A204.1 (cell line): ENCODE measurements at regions not wholly inside any gene's neighbourhood (a gene's known extent, or its start where the extent isn't known, plus 50 kb on each side); places are given as distances from the start of the nearest gene placed in this dataset.
"Not testable (repeated sequence)": the region's sequence is repeated elsewhere in the genome, so short reads cannot be mapped to it uniquely, and the experiment has no call there.

Source experiments
- FAIRE-seq: peaks from 2 replicates; lab custom pipeline; 2012; peaks lifted over from hg19 to GRCh38; lab: Jason Lieb, UNC

- no peak for FAIRE-seq
These were observed 461.0 kb downstream of the GADD45G start for GRCh38 chr9:90065851-90066250.

GRCh38 chr9:90069085-90069484 lies 464.3 kb downstream of the GADD45G start:
- FAIRE-seq = no peak

DNA sequence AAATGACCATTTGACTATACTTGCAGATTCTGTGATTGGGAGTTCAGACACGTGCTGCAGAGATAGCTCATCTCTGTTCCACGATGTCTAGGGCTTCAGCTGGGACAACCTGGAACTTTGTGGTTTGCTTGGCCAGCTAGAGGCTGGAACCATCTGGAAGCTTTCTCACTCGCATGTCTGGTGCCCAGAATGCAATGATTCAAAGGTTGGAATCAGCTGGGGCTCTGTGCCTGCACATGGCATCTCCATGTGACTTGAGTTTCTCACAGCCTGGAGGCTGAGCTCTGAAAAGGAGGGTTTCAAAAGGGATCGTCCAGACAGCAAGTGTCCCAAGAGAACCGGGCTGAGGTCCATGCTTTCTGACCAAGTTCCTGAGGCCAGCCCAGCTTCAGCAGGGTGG lies 465.2 kb downstream of the GADD45G start:
- FAIRE-seq = no peak

GRCh38 chr9:90070469-90070868 lies 465.7 kb downstream of the GADD45G start:
- FAIRE-seq = no peak

GRCh38 chr9:90070931-90071660 lies 466.3 kb downstream of the GADD45G start:
- FAIRE-seq = no peak

DNA sequence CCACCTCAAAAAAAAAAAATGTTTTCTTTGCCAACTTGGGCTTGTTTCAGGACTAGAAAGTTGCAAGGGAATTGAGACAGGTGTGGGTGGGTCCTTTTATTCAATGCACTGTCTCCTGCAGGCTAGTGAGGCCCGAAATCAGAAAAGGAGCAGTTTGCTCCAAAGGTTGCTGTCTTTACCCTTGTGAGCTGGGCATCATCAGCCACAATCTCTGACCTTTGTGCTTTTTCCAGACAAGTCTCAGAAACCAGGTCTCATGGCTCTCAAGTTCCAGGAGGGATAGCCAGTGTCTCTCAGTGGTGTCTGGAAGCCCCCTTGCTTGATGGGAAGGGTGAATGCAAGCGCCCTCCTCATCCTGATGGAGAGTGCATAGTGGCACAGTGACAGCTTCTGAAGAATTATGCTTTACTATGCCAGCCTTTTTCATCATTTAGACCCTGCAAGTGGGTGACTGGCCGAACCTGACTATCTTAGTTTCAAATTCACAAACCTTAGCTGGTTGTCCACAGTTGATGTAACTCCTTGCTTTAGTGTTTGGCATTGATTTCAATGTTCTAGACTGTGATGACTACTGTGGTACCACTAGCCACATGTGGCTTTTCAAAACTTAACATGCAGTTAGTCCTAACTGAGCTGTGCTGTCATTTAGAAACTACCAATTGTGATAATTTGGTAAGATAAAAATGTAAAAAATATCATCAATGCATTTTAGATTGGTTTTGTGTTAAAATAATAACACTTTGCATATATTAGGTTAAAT lies 468.6 kb downstream of the GADD45G start:
- no peak for FAIRE-seq

DNA sequence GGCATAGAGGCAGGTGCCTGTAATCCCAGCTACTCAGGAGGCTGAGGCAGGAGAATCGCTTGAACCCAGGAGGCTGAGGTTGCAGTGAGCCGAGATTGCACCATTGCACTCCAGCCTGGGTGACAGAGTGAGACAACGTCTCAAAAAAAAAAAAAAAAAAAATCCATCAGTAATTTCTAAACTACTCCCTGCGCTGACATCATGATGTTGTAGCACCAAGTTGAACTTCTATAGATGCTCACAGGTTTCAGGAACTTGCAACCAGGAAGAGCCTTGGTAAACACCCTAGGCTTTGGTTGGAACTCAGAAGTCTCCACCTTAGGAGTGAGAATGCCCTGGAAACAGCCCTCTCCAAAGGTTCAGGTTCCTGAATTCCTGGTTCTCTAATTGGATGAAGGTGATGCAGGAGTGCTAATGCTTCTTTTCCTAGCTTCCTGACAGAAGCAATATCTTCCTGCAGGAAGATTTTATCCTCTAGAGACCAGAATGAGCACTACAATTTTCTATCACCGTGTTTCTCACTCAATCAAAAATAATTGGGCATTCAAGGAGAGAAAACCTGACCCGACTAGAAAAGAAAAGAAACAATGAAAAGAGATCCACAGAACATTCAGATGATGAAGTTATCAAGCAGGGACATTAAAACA lies 469.6 kb downstream of the GADD45G start:
- FAIRE-seq = no peak

DNA sequence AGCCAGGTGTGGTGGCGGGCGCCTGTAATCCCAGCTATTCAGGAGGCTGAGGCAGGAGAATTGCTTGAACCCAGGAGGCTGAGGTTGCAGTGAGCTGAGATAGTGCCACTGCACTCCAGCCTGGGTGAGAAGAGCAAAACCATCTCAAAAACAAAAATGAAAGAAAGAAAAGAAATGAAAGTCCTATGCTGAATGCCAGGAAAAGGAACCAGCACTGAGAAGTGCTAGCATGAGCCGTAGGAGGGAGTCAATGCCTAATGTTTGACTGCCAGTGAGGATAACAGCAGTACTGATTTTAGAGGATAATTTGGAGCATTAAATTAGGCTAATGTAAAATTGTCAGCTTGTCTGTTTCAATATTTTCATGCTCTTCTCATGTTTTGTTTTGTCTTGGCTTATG lies 472.8 kb downstream of the GADD45G start:
- not testable (repeated sequence) for FAIRE-seq

DNA sequence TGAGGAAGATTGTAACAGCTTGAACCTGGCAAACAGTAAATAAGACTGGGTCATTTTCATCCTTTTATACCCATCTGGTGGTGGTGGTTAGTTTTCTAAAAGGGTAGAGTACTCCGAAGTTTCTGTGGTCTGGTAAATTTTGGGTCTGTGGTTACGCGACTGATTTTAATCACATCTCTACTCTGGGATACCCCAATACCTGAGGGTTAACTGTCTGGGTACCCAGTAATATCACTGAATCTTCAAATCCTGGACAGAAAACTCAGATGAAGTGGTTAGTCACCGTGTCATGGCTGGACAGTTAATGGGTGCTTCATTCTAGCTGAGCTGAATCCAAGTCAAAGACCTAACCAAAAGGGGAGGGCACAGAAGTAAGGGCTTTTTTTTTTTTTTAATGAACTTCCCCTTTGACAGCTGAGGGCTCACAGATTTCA lies 474.2 kb downstream of the GADD45G start:
- no peak for FAIRE-seq

GRCh38 chr9:90085633-90086032 lies 480.8 kb downstream of the GADD45G start:
- no peak for FAIRE-seq

- FAIRE-seq = no peak
These were observed 481.3 kb downstream of the GADD45G start for GRCh38 chr9:90086101-90086511.

- no peak for FAIRE-seq
These were observed 483.6 kb downstream of the GADD45G start for GRCh38 chr9:90088434-90088833.

- no peak for FAIRE-seq
These were observed 484.0 kb downstream of the GADD45G start for GRCh38 chr9:90088856-90089255.

DNA sequence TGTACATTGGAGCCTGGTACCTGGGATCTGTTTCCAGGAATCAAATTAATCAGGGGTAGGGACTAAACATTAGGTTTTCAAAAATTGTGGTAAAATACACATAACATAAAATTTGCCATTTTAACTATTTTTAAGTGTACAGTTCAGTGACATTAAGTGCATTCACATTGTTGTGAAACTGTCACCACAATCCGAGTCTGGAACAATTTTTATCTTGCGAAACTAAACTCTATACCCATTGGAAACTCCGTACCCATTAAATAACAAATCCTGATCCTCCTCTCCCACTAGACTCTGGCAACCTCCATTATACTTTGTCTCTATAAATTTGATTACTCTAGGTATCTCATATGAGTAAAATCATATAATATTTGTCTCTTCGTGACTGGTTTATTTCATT lies 486.2 kb downstream of the GADD45G start:
- no peak for FAIRE-seq

DNA sequence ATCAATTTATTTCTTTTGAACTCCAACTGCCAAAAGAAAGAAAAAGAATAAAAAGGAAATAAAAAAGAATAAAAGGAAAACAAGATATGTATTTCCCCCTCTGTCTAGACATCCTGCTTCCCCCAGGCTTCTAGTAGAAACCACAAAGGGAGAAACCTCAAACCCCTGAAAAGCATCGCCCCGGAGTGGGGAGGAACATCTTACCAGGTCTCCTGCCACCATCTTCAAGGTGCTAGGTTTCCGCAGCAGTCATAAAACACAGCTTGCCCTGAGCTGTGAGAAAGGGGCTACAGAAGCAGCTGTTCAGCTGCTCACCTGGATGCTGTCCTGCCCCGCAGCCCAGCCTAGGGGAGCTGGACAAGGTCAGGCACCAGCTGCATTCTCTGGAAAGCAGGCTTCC lies 487.7 kb downstream of the GADD45G start:
- no peak for FAIRE-seq

DNA sequence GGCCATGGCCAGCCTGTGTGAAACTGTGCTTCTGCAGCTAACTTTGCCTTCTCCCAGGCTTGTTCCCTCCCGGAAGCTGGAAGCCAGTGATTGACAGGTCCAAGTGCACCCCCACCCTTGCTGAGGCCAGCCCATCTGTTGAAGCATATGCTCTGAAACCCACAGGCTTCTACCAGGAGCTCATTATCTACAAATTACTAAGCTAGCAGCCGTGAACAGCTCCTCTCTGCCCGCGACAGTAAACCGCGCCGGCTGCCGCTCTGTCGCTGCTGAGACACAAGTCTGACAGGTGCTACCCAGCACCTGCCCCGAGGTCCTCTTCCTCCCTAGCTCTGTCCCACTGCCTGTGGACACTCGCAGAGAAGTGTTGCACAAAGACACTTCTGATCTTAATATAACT lies 490.9 kb downstream of the GADD45G start:
- FAIRE-seq = no peak

- FAIRE-seq = no peak
These were observed 492.4 kb downstream of the GADD45G start for GRCh38 chr9:90097237-90097636.

DNA sequence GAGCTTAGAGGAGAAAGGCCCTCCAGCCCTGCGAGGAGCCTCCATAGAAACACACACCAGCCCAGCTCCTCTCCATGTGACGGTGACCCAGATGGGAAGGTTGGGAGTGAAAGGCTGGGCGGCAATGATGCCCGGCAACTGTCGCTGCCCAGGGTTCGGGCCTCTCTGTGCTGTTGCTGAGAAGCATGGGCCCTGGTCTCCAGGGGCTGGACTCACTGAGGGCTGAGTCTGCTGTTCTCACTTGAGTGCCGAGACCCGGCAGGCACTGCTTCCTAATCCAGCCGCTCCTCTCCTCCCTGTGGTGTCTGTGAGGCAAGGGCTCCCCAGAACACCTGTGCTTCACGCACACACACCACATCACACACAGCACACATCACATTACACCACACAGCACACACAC lies 493.6 kb downstream of the GADD45G start:
- no peak for FAIRE-seq

GRCh38 chr9:90099262-90099963 lies 494.6 kb downstream of the GADD45G start:
- no peak for FAIRE-seq

- no peak for FAIRE-seq
These were observed 495.2 kb downstream of the GADD45G start for GRCh38 chr9:90100014-90100413.

DNA sequence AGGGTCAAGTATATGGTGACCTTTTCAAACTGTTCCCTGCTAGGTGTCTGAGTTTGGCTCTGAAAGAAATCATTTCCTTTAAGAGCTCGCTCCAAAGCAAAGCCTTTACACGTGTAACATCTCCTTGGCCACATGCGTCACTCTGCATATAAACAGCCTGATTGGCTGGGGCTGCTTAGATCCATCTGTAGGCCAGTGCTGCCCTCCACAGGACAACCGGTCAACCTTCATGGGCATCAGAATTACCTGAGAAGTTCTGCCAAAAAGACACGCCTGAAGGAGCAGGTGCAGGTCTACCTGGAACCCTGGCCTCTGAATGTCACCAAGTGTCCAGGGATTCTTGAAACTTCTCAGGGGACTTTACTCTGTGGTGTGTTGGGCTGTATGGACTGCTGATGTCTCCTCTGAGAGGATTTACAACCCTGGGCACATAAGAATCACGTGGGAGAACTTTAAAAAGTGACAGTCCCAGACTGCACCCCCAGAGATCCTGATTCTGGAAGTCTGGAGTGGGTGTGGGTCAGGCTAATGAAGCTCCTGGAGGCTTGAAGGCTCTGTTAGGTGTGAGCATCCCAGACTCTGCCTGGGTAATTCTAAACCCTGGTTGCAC lies 497.6 kb downstream of the GADD45G start:
- FAIRE-seq = peak; percentile 32

- no peak for FAIRE-seq
These were observed 499.0 kb downstream of the GADD45G start for GRCh38 chr9:90103771-90104170.
